Stimulated activated CD4-positive, alpha-beta T cell treated with anti-CD3 and anti-CD28 coated beads, Interleukin-12 subunit alpha, Interleukin-12 subunit beta, amount 100 ng/mL, for 24 hours (primary cell): ENCODE measurements at regions not wholly inside any gene's neighbourhood (a gene's known extent, or its start where the extent isn't known, plus 50 kb on each side); places are given as distances from the start of the nearest gene placed in this dataset.
"Not testable (repeated sequence)": the region's sequence is repeated elsewhere in the genome, so short reads cannot be mapped to it uniquely, and the experiment has no call there.

Experiments used
- DNase-seq, 2 experiments: peaks; one replicate each; pipeline ENCODE4 v3.0.0-alpha.2; 2020; ENCODE audit warnings: low read depth in 2 of 2

- peak; percentile 62 to 70 for DNase-seq
Observed at GRCh38 chr10:30701451-30702173, 72.1 kb upstream of the LYZL2 start.

- no peak for DNase-seq
Observed at GRCh38 chr10:30697806-30698205, 68.3 kb upstream of the LYZL2 start.

GRCh38 chr10:30697221-30697620, 67.7 kb upstream of the LYZL2 start:
- DNase-seq, result not testable (repeated sequence)

- DNase-seq, result not testable (repeated sequence)
Observed at GRCh38 chr10:30696416-30697185, 67.0 kb upstream of the LYZL2 start.

GRCh38 chr10:30695481-30696236, 66.1 kb upstream of the LYZL2 start:
- peak; percentile 63 to 64 for DNase-seq

- no peak for DNase-seq
Observed at GRCh38 chr10:30694518-30695228, 65.1 kb upstream of the LYZL2 start.

- no peak for DNase-seq
Observed at GRCh38 chr10:30691639-30692015, 62.1 kb upstream of the LYZL2 start.

GRCh38 chr10:30690948-30691638, 61.5 kb upstream of the LYZL2 start:
- not testable (repeated sequence) for DNase-seq

GRCh38 chr10:30688456-30688855, 58.9 kb upstream of the LYZL2 start:
- no peak for DNase-seq

GRCh38 chr10:30687698-30688213, 58.2 kb upstream of the LYZL2 start:
- DNase-seq, result peak; percentile 65 to 78

GRCh38 chr10:30686708-30687107, 57.2 kb upstream of the LYZL2 start:
- no peak for DNase-seq

- no peak for DNase-seq
Observed at GRCh38 chr10:30683496-30683895, 53.9 kb upstream of the LYZL2 start.

GRCh38 chr10:30682377-30683199, 53.0 kb upstream of the LYZL2 start:
- peak in 1 of 2 experiments; percentile 64 for DNase-seq

- no peak for DNase-seq
Observed at GRCh38 chr10:30680908-30681307, 51.4 kb upstream of the LYZL2 start.
